Endodermal cell (in vitro differentiated cells): ENCODE measurements at regions not wholly inside any gene's neighbourhood (a gene's known extent, or its start where the extent isn't known, plus 50 kb on each side); places are given as distances from the start of the nearest gene placed in this dataset.

Source experiments
- DNase-seq: peaks from one replicate; pipeline ENCODE4 v3.0.0-alpha.2; 2017
- H3K27ac ChIP-seq: 2 replicates; pipeline ENCODE4 v1.5.1; 2013; ENCODE audit warnings: mild to moderate bottlenecking, low read depth, low read length, moderate library complexity
- H3K27me3 ChIP-seq: 2 replicates; pipeline ENCODE4 v1.6.1; 2013; ENCODE audit warnings: mild to moderate bottlenecking, low read length, moderate library complexity; ENCODE audit not compliant: insufficient read depth, control insufficient read depth, poor library complexity, severe bottlenecking
- H3K36me3 ChIP-seq: 2 replicates; pipeline ENCODE4 v1.7.0; 2013; ENCODE audit warnings: mild to moderate bottlenecking, low read length, moderate library complexity; ENCODE audit not compliant: control insufficient read depth, insufficient read depth
- H3K4me1 ChIP-seq: one replicate; pipeline ENCODE4 v1.7.0; 2013; ENCODE audit warnings: low read length; ENCODE audit not compliant: control insufficient read depth, insufficient read depth
- H3K4me3 ChIP-seq: 2 replicates; pipeline ENCODE4 v1.5.1; 2013; ENCODE audit warnings: mild to moderate bottlenecking, low read length, moderate library complexity
- H3K9ac ChIP-seq: 2 replicates; pipeline ENCODE4 v1.6.1; 2013; ENCODE audit warnings: mild to moderate bottlenecking, low read length, moderate library complexity; ENCODE audit not compliant: poor library complexity, severe bottlenecking; ENCODE audit errors: extremely low read depth
- H3K9me3 ChIP-seq: 2 replicates; pipeline ENCODE4 v1.6.1; 2013; ENCODE audit warnings: mild to moderate bottlenecking, low read length, moderate library complexity; ENCODE audit not compliant: control insufficient read depth
- H3K27ac Mint-ChIP-seq: 2 replicates; pipeline ENCODE4 v1.8.0; 2020; ENCODE audit warnings: mixed read lengths
- H3K27me3 Mint-ChIP-seq: 2 replicates; pipeline ENCODE4 v1.8.0; 2021; ENCODE audit warnings: mild to moderate bottlenecking, mixed read lengths; ENCODE audit not compliant: insufficient read depth
- H3K36me3 Mint-ChIP-seq: 2 replicates; pipeline ENCODE4 v1.8.0; 2020; ENCODE audit warnings: low read depth, mixed read lengths
- H3K4me1 Mint-ChIP-seq: 2 replicates; pipeline ENCODE4 v1.8.0; 2020; ENCODE audit warnings: mixed read lengths
- H3K4me3 Mint-ChIP-seq: 2 replicates; pipeline ENCODE4 v1.8.0; 2020; ENCODE audit warnings: mild to moderate bottlenecking, moderate library complexity, mixed read lengths
- H3K9me3 Mint-ChIP-seq: 2 replicates; pipeline ENCODE4 v1.8.0; 2020; ENCODE audit warnings: mild to moderate bottlenecking, mixed read lengths
- CTCF ChIP-seq: fragments of 200-600 bp; sonication (generic); conservative IDR thresholded peaks from 2 replicates; pipeline ENCODE4 v1.5.0; 2021; ENCODE audit warnings: antibody characterized with exemption, mild to moderate bottlenecking
- WGBS, 2 experiments: methylation state at CpG; one replicate each; pipeline versions ENCODE4 v1.1.5 to v1.1.7; 2013; ENCODE audit warnings: missing lambda C conversion rate in 2 of 2, mixed read lengths in 1 of 2; ENCODE audit not compliant: insufficient coverage in 1 of 2, insufficient read length in 1 of 2; 5-methylcytosine and 5-hydroxymethylcytosine counted together

GRCh38 chr7:17020250-17020649 is 138.5 kb upstream of the AGR3 start:
- no peaks in the 10 kb centered on the region for H3K4me1 ChIP-seq
- H3K4me3 ChIP-seq = no peak overlapping the region
- Mint-ChIP-seq H3K9me3 (no peaks in the 10 kb centered on the region), H3K4me3 (no peak overlapping the region), H3K27me3 (no peaks in the 10 kb centered on the region), H3K4me1 (no peaks in the 10 kb centered on the region), H3K27ac (no peak overlapping the region), H3K36me3 (no peaks in the 10 kb centered on the region)
- no peak for TF ChIP-seq CTCF
- 85% methylated on average over 1 of the region's 1 CpG; no CpG with 5 or more reads in 1 of the 2 experiments for WGBS, 2 experiments
- no peak overlapping the region for H3K9ac ChIP-seq
- no peaks in the 10 kb centered on the region for H3K9me3 ChIP-seq
- H3K27ac ChIP-seq = no peak overlapping the region
- H3K27me3 ChIP-seq = no peaks in the 10 kb centered on the region
- no peaks in the 10 kb centered on the region for H3K36me3 ChIP-seq
- DNase-seq = no peak

GRCh38 chr7:17021205-17021604 is 139.4 kb upstream of the AGR3 start:
- Mint-ChIP-seq H3K27me3 (no peaks in the 10 kb centered on the region), H3K27ac (no peak overlapping the region), H3K4me3 (no peak overlapping the region), H3K9me3 (no peaks in the 10 kb centered on the region), H3K36me3 (no peaks in the 10 kb centered on the region), H3K4me1 (peaks cover 1% of the 10 kb centered on the region)
- no peak overlapping the region for H3K9ac ChIP-seq
- no peaks in the 10 kb centered on the region for H3K4me1 ChIP-seq
- H3K36me3 ChIP-seq = no peaks in the 10 kb centered on the region
- H3K27ac ChIP-seq = no peak overlapping the region
- TF ChIP-seq CTCF = no peak
- H3K4me3 ChIP-seq = no peak overlapping the region
- H3K27me3 ChIP-seq = no peaks in the 10 kb centered on the region
- no peaks in the 10 kb centered on the region for H3K9me3 ChIP-seq
- 80 to 94% methylated on average over 2 to 3 of the region's 3 CpGs for WGBS, 2 experiments
- DNase-seq = no peak

GRCh38 chr7:17022920-17023319 is 141.1 kb upstream of the AGR3 start:
- Mint-ChIP-seq H3K4me1 (peaks cover 5% of the 10 kb centered on the region), H3K4me3 (no peak overlapping the region), H3K9me3 (no peaks in the 10 kb centered on the region), H3K27me3 (peaks cover 5% of the 10 kb centered on the region), H3K36me3 (no peaks in the 10 kb centered on the region), H3K27ac (no peak overlapping the region)
- H3K36me3 ChIP-seq = no peaks in the 10 kb centered on the region
- H3K4me3 ChIP-seq = no peak overlapping the region
- H3K4me1 ChIP-seq = no peaks in the 10 kb centered on the region
- WGBS, 2 experiments = 96 to 100% methylated on average over 1 to 3 of the region's 3 CpGs
- H3K9me3 ChIP-seq = no peaks in the 10 kb centered on the region
- no peak overlapping the region for H3K27ac ChIP-seq
- DNase-seq = no peak
- no peaks in the 10 kb centered on the region for H3K27me3 ChIP-seq
- H3K9ac ChIP-seq = no peak overlapping the region
- no peak for TF ChIP-seq CTCF
